HG02970 (cell line): ENCODE measurements at regions not wholly inside any gene's neighbourhood (a gene's known extent, or its start where the extent isn't known, plus 50 kb on each side); places are given as distances from the start of the nearest gene placed in this dataset.
A peak's percentile ranks its signal among the peaks of the same experiment; 100 is the strongest.

Source experiments
- ATAC-seq: cut with Tn5 transposase; IDR thresholded peaks from one replicate; pipeline ENCODE4 v1.9.1; 2021; ENCODE audit warnings: mild to moderate bottlenecking, moderate library complexity, moderate number of reproducible peaks; ENCODE audit not compliant: unreplicated experiment, low FRiP score

DNA sequence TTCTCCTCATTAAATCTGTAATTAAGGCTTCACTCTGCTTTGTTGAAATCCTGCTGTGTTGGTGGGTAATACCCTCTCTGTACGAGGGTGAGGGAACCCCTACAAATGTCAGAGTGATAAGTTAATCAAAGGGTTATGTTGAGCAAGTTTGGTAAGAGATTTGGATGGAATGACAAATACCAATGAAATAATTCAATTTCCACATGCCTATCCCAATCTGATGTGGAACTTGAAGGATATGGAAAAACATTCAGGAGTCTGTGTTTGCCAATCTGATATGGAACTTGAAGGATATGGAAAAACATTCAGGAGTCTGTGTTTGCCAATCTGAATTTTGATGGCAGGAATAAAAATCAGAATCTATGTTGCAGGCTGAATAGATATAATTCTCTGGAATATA, 910.2 kb downstream of the TUSC7 start:
- ATAC-seq, result no peak

DNA sequence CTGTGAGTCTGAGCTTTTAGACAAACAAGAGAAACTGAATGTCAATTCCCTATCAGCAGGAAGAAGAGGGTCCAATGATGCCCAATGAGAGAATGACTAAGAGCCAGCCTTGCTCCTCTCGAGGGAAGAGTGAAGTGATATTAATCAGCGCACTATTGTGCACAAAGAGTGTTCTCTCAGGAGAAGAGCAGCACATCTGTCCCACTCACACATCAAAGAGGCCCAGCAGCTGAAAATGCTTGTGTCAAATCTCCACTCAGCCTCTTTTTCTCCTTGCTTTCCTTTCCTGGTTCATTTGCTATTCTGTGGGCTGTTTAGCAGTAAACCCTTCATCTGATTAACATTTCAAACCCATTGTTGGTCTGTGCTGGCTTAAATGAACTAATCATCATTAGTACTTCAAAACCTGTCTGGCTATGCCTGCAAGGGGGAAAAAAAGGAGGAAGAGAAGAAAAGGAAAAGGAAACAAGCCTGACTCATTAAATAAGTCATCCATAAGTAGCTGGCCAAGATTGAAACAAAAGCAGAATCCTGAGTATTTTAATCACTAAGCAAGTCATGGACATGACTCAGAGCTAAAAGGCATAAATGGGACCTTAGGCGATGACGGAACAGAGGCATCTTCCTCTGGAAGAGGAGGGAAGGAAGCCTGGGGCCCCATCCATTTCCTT, 912.7 kb downstream of the TUSC7 start:
- ATAC-seq, result no peak

DNA sequence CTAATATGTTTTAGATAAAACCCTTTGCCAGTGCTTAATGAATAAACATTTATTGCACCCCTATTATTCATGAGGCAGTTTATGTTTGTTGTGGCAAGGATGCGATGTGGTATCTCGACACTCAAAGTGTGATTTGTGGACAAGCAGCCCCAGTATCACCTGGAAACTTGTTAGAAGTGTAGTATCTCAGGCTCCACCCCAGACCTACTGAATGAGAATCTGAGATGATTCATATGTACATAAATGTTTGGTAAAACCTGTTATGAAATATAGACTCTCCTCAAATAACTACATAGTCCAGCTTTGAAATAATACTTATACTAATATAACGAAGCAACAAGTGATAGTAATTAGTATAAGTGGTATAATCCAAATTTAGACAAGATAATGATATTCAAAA, 914.8 kb downstream of the TUSC7 start:
- ATAC-seq, result no peak

DNA sequence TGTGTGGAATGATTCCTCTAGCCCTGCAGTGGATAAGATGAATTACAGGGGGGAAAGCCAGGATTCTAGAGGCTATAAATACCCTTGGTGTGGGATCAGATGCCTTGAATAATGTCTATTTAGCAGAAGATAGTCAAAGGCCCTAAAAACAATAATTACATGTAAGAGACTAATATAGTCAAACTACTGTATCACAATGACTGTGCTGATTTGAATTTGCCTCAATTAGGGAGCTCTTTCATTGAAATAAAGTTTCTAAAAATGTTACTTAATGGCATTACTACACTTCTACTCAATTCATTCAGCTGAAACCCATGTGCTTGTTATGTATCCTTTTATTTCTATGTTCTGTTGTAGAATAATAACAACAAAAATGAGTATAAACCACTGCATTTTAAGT, 915.6 kb downstream of the TUSC7 start:
- ATAC-seq, result no peak

DNA sequence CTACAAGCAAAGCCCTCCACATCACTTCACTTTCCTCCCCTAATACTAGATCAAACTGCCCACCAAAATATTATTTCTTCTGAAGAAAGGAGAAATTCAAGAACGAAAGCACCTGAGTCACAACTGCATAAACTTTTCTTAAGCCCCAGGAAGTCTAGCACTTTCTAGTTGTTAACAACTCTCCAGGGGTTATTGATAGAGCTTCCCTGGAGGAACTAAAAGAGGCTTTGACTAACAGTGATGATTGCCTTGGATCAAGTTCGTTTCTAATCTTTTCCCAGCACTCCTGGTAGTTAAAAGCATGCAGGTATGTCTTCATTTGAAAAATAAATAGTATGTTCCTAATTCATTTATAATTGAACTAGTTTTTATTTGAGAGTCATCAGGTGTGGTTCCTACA, 917.0 kb downstream of the TUSC7 start:
- no peak for ATAC-seq

DNA sequence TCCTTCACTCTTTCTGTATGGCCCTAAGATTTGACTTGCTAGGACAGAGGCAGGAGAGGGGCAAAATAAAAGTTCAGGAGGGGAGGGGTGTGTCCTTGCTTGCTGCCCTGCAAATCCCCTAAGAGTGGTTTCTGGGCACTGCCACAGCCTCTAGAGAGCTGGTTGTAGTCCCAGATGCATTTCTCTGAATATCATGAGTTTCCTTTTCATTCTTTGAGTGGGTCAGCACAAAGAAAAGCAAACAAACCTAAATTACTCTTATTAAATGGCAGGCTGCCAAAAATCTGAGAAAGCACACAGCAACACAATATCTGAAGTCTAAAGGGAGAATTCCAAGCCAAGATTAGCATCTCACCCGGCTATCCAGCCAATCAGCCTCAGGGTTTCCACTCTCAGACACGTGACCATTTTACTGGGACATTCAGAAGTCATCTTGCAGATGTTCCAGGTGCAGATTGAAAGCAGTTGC, 919.3 kb downstream of the TUSC7 start:
- ATAC-seq, result no peak

DNA sequence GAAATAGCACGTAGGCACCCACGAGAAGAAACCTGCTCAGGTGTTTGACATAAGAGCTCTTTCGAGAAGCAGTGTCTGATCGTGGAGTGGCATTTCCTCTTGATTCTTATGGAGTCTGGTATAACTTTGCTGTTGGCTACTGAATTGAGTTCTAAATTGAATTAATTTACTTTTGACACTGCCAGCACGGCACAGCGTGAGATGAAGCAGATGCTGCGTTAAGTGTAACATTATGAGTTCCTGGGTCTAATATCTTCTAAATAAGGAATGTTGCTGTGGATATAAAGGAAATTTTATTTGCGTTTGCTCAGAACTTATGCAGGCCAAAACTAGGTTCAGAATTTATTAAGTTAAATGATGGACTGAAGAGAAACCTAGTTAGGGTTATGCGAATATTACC, 919.9 kb downstream of the TUSC7 start:
- ATAC-seq, result no peak

DNA sequence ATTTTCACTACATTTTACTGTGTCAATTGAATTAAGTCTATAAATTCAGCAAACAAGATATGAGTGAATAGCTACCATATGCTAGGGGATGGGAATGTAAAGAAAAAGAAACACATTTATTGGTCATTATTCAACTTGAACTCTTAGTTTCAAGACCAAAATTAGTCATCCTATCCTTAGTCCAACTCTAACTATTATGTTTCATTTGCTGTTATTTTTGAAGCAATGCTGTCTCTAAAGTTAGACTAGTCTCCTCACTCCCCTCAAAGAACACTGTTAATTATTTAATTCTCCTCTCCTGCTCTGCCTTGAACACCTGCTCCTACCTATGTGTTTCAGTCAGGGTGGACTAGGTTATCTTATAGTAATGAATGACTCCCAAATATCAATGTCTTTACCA, 920.9 kb downstream of the TUSC7 start:
- peak; percentile 72 for ATAC-seq

DNA sequence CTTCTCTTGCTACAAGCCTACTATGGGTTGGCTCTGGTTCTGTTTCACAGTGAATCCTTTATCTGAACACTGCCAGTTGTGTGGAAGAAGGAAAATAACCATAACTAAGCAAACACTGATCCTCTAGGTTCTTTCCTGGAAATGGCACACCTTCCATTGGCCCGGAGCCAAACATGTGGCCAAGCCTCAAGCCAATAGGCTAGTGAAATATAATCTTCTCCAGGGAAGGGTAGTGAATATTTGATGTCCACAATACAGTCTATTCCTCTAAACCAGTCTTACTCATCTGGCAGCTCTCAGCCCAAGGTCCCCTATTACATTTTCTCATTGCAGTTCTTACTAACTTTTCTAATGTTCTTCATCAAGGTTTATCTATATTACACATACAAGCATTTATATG, 921.3 kb downstream of the TUSC7 start:
- ATAC-seq, result peak; percentile 14

DNA sequence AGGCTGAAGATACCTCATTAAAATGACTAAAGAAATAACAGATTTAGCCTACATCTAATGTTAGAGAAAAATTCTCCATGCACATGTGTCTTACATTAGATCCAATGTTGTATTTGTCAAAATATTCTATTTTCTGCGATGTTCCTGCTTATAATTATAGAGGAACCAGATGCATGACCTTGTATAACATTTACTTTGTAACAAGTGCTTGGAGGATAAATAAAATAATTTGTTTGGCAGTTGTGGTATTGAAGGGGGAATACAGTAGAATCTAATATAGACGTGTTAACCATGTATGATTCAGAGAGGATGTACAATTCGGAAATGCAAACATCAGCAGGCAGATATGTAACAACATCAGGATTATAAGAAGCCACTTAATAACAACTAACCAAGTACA, 922.2 kb downstream of the TUSC7 start:
- ATAC-seq, result no peak

DNA sequence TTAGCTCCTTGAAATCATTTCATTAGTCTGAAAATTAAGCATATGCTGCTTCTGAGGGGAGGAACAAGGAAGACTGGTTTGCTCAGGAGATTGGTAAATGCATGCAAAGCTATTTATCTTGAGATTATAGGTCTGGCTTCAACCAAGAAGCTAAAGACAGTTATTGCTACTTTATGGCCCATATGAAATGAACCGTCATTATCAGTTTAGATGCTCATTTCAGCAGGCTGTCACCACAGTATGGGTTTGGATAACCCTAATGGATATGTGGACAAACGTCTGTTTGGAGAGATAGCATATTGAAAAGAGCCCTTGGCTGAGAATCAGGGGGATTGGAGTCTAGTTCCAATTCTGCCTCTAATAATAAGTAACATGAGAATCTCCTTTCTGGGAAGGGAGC, 922.6 kb downstream of the TUSC7 start:
- no peak for ATAC-seq

DNA sequence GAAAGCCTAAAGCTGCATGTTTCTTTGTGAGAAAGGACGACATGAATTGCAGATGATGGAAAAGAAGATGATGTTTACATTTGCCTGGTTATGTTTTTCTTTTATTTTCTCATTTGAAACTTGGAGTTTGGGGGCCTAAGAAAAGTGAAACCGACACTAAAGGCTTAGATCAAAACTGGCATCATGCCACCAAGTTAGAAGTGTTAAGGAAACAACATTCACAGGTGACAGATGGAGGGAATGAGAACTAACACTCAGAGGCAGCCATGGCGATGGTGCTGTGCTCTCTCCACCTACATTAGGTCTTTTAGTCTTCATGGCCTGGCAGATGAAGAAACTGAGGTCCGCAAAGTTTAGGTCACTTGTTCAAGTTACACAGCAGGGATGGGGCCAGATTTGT, 923.6 kb downstream of the TUSC7 start:
- ATAC-seq, result no peak

DNA sequence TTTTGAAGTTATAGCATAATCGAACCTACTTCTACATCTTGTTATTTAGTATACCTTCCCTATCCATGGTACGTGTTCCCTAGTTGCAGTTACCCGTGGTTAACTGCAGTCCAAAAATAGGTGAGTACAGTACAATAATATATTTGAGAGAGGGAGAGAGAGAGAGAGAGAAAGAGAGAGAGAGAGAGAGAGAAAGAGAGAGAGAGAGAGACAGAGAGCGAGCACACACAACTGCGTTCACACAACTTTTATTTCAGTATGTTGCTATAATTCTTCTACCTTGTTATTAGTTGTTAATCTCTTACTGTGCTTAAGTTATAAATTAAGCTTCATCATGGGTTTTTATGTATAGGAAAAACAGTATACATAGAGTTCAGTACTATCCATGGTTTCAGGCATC, 928.1 kb downstream of the TUSC7 start:
- no peak for ATAC-seq

DNA sequence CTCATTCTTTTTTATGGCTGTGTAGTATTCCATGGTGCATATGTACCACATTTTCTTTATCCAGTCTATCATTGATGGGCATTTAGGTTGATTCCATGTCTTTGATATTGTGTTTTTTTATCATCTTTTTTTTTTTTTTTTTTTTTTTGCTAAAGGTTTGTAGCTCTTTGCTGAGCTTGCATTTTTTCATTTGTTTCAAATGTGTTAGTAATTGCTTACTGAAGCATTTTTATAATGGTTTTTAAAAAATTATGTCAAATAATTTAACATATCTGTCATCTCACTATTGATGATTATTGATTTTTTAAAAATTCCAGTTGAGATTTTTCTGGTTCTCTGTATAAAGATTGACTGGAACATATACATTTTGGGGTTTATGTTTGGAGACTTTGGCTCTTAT, 934.6 kb downstream of the TUSC7 start:
- no peak for ATAC-seq

DNA sequence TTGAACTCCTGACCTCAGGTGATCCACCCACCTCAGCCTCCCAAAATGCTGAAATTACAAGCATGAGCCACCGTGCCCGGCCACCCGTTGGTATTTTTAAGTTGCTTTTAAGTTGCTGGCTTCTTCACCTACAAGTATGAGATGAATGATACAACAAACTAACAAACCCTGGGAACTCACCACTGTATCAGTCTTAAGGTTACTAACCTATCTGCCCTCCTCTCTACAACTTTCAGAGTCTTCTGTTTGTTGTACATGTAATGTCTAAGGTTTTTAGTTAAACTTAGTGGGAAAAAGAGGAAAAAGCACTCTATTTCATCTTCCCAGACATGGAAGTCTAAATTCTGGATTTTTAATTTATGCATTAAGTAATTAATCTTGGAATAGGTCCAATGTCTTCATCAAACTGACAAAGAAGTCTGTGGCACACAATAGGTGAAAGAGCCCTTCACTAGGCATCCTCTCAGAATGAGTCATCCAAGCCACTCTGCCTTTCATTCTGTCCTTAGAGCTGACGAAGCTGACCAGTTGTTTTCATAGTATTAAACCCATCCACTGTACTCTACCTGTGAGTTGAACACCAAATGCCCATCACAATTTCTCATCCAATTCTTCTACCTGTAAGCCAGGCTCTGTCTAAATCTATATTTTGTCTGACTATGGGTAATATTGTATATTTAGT, 936.1 kb downstream of the TUSC7 start:
- no peak for ATAC-seq

DNA sequence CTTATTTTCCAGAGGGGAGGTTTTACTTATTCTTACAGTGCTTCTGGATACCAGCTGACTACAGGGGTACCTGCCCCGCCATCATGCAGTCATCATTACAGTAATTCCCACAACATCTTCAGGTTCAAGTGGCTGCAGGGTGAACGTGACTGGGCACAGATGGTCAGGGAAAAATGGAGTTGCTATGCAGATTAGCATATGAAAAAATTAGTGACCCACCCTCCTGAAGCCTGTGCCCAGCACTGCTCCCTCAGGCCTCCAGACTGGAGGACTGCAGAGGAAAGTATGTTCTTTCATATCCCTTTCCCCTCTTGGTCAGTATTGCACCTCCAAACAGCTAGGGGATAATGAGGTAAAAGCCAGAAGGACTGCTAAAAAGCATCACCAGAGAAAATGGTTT, 937.9 kb downstream of the TUSC7 start:
- no peak for ATAC-seq

DNA sequence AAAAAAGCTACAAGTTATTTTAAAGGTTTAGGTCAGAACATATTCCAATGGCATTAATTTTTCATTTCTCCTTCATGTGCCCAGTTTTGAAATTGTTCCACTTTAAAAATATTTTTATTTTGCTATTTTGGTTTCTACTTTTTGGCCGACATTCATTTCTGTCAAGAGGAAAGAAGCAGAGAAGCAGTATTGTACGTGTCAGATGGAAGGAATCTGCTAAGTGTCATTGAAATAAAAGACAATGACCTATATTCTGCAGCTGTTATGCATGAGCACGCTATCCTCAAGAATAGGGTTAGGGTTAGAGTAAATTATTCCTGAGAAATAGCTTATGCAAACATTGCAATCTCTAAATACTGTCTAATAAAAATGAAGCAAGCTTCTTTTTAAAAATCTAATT, 941.7 kb downstream of the TUSC7 start:
- no peak for ATAC-seq

DNA sequence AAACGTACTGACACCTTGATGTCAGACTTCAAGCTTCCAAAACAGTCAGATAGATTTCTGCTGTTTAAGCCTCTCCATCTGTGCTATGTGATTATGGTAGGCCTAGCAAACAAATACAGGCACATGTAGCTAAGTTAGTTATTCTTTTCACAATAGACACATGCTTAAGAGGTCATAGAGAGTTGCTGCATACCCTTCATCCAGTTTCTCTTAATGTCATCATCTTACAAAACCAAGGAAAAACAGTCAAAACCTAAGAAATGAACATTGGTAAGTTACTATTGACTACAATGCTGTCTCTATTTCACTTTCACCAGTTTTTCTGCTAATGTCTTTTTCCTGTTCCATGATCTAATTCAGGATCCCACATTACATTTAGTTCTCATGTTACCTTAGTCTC, 946.8 kb downstream of the TUSC7 start:
- no peak for ATAC-seq

DNA sequence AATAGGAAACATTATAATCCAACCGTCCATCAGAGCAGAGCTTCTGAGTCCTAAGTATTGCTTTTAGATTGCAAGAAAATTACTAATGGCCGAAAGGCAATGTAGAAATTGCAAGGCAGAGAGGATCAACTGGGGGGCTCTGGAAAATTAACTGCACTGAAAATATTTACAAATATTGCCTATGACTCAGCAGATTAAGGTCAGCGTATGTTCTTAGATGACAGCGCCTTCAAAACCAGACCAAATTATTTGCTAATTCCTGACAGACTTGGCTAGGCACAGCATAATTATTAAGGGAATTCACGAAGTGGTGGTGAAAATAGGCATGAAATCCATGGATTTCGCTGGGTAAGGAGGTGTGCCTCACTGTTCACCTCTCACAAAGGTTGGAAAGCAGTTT, 947.7 kb downstream of the TUSC7 start:
- ATAC-seq, result no peak

DNA sequence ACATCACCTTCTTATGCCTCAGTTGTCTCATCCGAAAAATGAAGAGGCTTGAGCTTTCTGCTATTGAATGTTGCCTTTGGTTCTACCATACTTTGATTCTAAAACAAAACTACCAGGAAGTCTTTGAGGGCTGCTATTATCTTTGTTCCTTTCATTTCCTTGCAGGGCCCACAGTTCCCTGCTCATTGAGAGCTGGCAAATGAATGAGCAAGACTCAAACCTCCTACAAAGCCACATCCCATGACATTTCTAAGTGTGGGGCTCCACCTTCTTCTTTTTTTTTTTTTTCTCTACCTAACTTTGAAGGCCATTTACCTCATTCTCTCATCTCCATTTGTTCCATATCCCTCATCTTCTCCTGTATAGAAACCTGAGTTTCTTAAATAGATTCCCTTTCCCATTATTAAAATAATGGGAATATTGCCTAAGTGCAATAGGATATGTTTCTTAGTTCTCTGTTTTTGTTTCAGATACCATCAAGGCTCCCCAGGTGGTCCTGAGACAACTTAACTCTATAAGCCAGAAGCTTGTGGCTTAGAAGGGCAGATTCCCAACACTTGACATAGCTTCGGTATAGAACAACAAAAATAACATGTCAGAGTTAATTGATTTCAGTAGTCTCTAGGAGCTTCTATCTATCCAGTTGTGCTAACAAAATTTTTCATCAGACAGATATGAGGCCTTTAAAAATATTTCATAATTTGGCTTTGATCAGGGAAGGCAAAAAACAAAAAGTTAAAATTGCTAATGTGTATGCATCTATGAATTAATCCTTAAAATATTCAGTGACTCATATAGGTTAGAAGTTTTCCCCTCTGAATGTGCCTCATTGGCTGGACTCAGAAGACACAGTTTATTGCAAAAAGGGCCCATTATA, 951.6 kb downstream of the TUSC7 start:
- ATAC-seq, result no peak

DNA sequence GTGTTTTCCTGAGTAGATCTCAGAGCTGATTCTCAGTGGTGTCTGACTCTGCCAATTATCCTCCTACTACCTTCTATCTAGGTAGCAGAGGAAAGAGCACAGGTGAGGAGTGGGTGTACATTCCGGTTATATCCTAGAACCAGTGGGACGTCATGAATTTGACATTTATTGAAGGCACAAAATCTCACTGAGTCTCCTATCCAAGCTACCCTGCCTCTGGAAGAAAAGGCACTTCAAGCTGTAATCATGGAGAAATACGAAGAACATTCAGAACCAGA, 952.2 kb downstream of the TUSC7 start:
- no peak for ATAC-seq

DNA sequence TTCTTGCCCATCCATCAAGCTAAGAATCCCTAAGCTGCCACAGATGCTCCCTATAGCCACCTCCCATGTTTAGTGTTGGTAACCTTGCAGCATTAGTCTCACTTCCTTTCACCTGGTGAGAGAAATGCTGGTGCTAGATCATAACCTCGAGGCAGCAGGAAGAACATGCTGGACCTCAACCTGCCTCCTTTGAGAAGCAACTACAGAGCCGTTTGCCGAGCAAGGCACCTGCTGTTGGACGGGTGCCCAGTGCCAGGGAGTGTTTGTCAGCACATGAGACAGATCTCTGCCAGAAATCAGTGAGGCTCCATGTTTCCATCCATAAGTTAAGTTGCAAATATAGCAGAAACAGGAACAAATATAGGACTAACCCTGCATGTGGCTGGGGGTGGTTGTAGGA, 955.7 kb downstream of the TUSC7 start:
- ATAC-seq, result no peak
